Osteocyte (in vitro differentiated cells): ENCODE measurements at regions not wholly inside any gene's neighbourhood (a gene's known extent, or its start where the extent isn't known, plus 50 kb on each side); places are given as distances from the start of the nearest gene placed in this dataset.

Source experiments
- DNase-seq: peaks from one replicate; pipeline ENCODE4 v3.0.0; 2021; ENCODE audit warnings: mixed read lengths; ENCODE audit not compliant: unreplicated experiment; ENCODE audit errors: extremely low spot score
- H3K27ac Mint-ChIP-seq: one replicate; pipeline ENCODE4 v1.8.0; 2021; ENCODE audit warnings: mild to moderate bottlenecking, mixed read lengths; ENCODE audit not compliant: unreplicated experiment
- H3K27me3 Mint-ChIP-seq: one replicate; pipeline ENCODE4 v1.8.0; 2021; ENCODE audit warnings: mixed read lengths; ENCODE audit not compliant: unreplicated experiment
- H3K36me3 Mint-ChIP-seq: one replicate; pipeline ENCODE4 v1.8.0; 2021; ENCODE audit warnings: mixed read lengths; ENCODE audit not compliant: unreplicated experiment
- H3K4me1 Mint-ChIP-seq: one replicate; pipeline ENCODE4 v1.8.0; 2021; ENCODE audit warnings: mixed read lengths; ENCODE audit not compliant: unreplicated experiment
- H3K4me3 Mint-ChIP-seq: one replicate; pipeline ENCODE4 v1.8.0; 2021; ENCODE audit warnings: mild to moderate bottlenecking, moderate library complexity, mixed read lengths; ENCODE audit not compliant: unreplicated experiment
- H3K9me3 Mint-ChIP-seq: one replicate; pipeline ENCODE4 v1.8.0; 2021; ENCODE audit warnings: mixed read lengths; ENCODE audit not compliant: unreplicated experiment
- TF ChIP-seq, protein P1 (sequence below): fragments of 200-600 bp; sonication (generic); IDR thresholded peaks from 2 replicates; pipeline ENCODE4 v1.5.0; 2021; ENCODE audit warnings: antibody characterized with exemption, mild to moderate bottlenecking, moderate library complexity

DNA sequence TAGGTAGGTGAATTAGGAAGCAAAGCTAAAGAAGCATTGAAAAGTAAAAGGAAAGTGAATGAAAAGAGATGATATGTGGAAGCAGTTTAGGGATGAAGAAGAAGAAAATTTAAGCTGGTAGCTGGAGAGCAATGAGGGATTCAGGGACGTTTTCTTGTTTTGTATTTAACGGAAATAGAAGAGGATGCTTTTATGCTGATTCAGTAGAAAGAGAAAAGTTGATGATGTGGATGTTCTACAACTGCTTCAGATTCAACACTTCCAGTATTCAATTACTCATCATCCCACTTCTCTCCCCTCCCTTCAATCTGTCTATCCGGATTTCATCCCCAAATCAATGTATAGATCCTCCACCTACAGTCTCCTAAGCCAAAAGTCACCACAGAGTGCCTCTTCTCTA is 448.2 kb upstream of the CCDC54 start:
- Mint-ChIP-seq H3K27me3 (no peaks in the 10 kb centered on the region), H3K36me3 (peaks cover 2% of the 10 kb centered on the region), H3K9me3 (peaks cover 7% of the 10 kb centered on the region), H3K27ac (no peak overlapping the region), H3K4me1 (no peaks in the 10 kb centered on the region), H3K4me3 (no peak overlapping the region)
- TF ChIP-seq, protein P1, sequence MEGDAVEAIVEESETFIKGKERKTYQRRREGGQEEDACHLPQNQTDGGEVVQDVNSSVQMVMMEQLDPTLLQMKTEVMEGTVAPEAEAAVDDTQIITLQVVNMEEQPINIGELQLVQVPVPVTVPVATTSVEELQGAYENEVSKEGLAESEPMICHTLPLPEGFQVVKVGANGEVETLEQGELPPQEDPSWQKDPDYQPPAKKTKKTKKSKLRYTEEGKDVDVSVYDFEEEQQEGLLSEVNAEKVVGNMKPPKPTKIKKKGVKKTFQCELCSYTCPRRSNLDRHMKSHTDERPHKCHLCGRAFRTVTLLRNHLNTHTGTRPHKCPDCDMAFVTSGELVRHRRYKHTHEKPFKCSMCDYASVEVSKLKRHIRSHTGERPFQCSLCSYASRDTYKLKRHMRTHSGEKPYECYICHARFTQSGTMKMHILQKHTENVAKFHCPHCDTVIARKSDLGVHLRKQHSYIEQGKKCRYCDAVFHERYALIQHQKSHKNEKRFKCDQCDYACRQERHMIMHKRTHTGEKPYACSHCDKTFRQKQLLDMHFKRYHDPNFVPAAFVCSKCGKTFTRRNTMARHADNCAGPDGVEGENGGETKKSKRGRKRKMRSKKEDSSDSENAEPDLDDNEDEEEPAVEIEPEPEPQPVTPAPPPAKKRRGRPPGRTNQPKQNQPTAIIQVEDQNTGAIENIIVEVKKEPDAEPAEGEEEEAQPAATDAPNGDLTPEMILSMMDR = no peak
- no peak for DNase-seq

DNA sequence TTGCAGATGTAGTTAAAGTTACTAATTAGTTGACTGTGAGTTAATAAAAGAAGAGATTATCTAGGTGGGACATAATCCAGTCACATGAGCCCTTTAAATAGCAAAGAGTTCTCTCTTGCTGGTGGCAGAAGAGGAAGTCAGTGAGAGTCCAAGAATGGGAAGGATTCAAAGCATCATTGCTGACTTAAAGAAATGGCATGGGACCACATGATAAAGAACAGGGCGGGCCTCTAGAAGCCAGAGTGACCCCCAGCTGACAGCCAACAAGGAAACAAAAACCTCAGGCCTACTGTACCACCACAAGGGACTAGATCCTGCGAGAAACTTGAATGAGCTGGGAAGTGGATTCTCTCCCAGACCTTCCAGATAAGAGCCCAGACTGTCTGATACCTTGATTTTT is 447.2 kb upstream of the CCDC54 start:
- DNase-seq = no peak
- H3K27ac Mint-ChIP-seq = no peak overlapping the region
- H3K4me1 Mint-ChIP-seq = no peaks in the 10 kb centered on the region
- H3K36me3 Mint-ChIP-seq = peaks cover 2% of the 10 kb centered on the region
- TF ChIP-seq, protein P1 = no peak
- peaks cover 7% of the 10 kb centered on the region for H3K9me3 Mint-ChIP-seq
- no peaks in the 10 kb centered on the region for H3K27me3 Mint-ChIP-seq
- no peak overlapping the region for H3K4me3 Mint-ChIP-seq

DNA sequence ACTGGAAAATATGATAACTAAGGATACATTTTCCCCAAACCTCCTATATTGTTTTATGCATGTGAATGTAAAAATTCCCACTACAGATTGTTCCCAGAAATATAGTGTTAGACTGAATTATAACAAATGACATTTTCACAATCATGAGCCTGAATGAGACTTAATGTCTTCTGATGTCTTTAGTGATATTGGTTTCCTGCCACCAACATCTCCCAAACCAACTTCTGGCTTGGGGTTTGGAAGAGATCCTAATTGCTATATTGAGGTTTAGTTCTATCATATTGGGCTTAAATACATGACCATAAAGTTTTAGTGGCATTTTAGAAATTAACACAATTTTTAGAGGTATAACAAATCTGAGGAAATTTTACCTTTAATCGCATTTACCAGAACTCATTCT is 445.3 kb upstream of the CCDC54 start:
- no peaks in the 10 kb centered on the region for H3K27me3 Mint-ChIP-seq
- TF ChIP-seq, protein P1 = no peak
- H3K4me3 Mint-ChIP-seq = no peak overlapping the region
- H3K4me1 Mint-ChIP-seq = no peaks in the 10 kb centered on the region
- H3K9me3 Mint-ChIP-seq = peaks cover 7% of the 10 kb centered on the region
- no peak for DNase-seq
- peaks cover 2% of the 10 kb centered on the region for H3K36me3 Mint-ChIP-seq
- H3K27ac Mint-ChIP-seq = no peak overlapping the region

DNA sequence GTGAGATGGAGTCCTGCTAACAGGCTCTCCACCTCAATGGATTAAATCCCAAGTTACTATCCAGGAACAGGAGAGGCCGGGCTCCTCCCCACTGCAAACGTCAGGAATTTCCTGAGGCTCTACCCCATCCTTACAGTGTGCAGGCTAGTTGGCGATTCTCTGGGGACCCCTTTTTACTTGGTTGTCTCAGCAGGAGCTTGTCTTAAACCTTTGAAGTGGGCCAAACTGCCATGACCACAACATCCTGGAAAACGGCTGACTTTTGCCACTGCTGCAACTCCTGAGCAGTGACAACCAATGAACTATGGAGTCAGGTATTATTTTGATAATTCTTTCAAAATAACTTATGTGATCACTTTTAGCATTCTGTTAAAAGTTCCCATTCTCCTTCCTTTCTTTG is 440.9 kb upstream of the CCDC54 start:
- no peaks in the 10 kb centered on the region for H3K36me3 Mint-ChIP-seq

DNA sequence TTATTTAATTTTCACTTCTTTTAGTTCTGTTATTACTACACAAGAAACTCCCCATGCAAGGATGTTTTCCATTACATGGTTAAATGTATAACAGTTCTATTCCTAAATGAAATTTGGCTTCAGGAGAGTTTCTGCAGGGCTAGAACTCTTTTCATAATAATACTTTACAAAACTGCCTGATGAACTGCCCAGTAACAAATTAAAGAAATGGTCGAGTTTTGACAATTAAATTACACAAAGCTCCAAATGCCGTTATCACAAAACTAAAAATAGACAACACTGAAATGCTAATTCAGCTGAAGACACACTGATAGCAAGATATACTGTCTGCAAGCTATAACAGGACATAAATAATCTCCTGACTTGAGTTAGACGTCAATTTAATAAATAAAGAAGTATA is 435.2 kb upstream of the CCDC54 start:
- DNase-seq = no peak
- H3K4me3 Mint-ChIP-seq = no peak overlapping the region
- H3K27me3 Mint-ChIP-seq = no peaks in the 10 kb centered on the region
- H3K36me3 Mint-ChIP-seq = no peaks in the 10 kb centered on the region
- TF ChIP-seq, protein P1 = no peak
- no peaks in the 10 kb centered on the region for H3K4me1 Mint-ChIP-seq
- H3K9me3 Mint-ChIP-seq = no peaks in the 10 kb centered on the region
- no peak overlapping the region for H3K27ac Mint-ChIP-seq

More for the DNA sequence above, 440.9 kb upstream of the CCDC54 start:
- no peak overlapping the region for H3K27ac Mint-ChIP-seq
- no peak for DNase-seq
- no peaks in the 10 kb centered on the region for H3K4me1 Mint-ChIP-seq
- H3K9me3 Mint-ChIP-seq = no peaks in the 10 kb centered on the region
- no peak overlapping the region for H3K4me3 Mint-ChIP-seq
- TF ChIP-seq, protein P1 = no peak
- no peaks in the 10 kb centered on the region for H3K27me3 Mint-ChIP-seq
